OCI-LY1 (cell line): ENCODE measurements at regions not wholly inside any gene's neighbourhood (a gene's known extent, or its start where the extent isn't known, plus 50 kb on each side); places are given as distances from the start of the nearest gene placed in this dataset.

Experiments used
- EZH2 ChIP-seq: fragments of 200-600 bp; sonication (generic), shearing (Covaris generic); IDR thresholded peaks from 2 replicates; pipeline ENCODE4 v1.8.0; 2017; ENCODE audit warnings: borderline replicate concordance, mixed run types, mild to moderate bottlenecking, antibody characterized with exemption, low read length, moderate library complexity, mixed read lengths
- TF ChIP-seq, protein P1 (sequence below): fragments of 200-600 bp; sonication (generic), shearing (Covaris generic); IDR thresholded peaks from 2 replicates; pipeline ENCODE4 v1.5.1; 2017; ENCODE audit warnings: mild to moderate bottlenecking, antibody characterized with exemption, low read length, moderate library complexity, mixed read lengths

DNA sequence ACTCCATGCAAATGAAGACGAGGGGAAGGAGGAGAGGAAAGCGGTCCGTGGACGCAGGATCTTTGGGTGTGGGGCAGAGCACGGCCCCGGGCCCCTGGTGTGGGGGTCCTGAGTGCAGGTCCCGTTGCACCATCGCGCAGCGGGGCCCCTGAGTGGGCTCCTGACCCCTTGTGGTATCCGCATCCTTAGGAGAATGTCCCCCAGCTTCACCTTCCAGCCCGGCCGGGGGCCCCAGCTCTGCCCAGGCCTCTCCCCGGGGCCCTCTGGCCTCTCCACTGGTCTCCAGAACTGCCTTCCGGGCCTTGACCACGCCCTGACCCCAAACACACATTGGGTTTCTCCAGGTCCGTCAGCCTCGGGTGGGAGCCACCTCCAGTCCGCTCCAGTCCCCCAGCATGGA lies 431.8 kb upstream of the SALL3 start:
- TF ChIP-seq, protein P1, sequence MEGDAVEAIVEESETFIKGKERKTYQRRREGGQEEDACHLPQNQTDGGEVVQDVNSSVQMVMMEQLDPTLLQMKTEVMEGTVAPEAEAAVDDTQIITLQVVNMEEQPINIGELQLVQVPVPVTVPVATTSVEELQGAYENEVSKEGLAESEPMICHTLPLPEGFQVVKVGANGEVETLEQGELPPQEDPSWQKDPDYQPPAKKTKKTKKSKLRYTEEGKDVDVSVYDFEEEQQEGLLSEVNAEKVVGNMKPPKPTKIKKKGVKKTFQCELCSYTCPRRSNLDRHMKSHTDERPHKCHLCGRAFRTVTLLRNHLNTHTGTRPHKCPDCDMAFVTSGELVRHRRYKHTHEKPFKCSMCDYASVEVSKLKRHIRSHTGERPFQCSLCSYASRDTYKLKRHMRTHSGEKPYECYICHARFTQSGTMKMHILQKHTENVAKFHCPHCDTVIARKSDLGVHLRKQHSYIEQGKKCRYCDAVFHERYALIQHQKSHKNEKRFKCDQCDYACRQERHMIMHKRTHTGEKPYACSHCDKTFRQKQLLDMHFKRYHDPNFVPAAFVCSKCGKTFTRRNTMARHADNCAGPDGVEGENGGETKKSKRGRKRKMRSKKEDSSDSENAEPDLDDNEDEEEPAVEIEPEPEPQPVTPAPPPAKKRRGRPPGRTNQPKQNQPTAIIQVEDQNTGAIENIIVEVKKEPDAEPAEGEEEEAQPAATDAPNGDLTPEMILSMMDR = no peak
- no peak for TF ChIP-seq EZH2
